ENCODE measurements at regions not wholly inside any gene's neighbourhood (a gene's known extent, or its start where the extent isn't known, plus 50 kb on each side); places are given as distances from the start of the nearest gene placed in this dataset.

- no peak for TF ChIP-seq POLR2A (IDR thresholded peaks at IDR 0.05; ENCODE audit: low read depth, low read length)
- no peak for TF ChIP-seq TAF1 (IDR thresholded peaks at IDR 0.05; ENCODE audit: borderline replicate concordance, low read depth, low read length)
Observed at GRCh38 chr21:35587841-35588380, 472.4 kb downstream of the SETD4 start.

Data from GM12892 (cell line).